Liver (tissue), 8 donors: ENCODE measurements at regions not wholly inside any gene's neighbourhood (a gene's known extent, or its start where the extent isn't known, plus 50 kb on each side); places are given as distances from the start of the nearest gene placed in this dataset.

Source experiments
- DNase-seq: peaks from one replicate; pipeline ENCODE4 v3.0.0-alpha.2; 2017; ENCODE audit warnings: low spot score
- H3K27ac ChIP-seq, 2 donors: one replicate each; pipeline ENCODE4 v1.7.0; 2013; ENCODE audit warnings: inconsistent platforms in 2 of 2, low read length in 2 of 2, control low read depth in 1 of 2, low read depth in 1 of 2, mild to moderate bottlenecking in 1 of 2
- H3K27me3 ChIP-seq, 4 donors: one replicate each; pipeline versions ENCODE4 v1.6.1 to v1.7.0; 2013; ENCODE audit warnings: low read length in 3 of 4, inconsistent platforms in 1 of 4, mild to moderate bottlenecking in 1 of 4, moderate library complexity in 1 of 4; ENCODE audit not compliant: control insufficient read depth in 4 of 4, insufficient read depth in 4 of 4
- H3K36me3 ChIP-seq, 4 donors: one replicate each; pipeline versions ENCODE4 v1.6.1 to v1.7.0; 2013; ENCODE audit warnings: low read length in 3 of 4, mild to moderate bottlenecking in 3 of 4, low read depth in 1 of 4, moderate library complexity in 1 of 4; ENCODE audit not compliant: control insufficient read depth in 4 of 4, insufficient read depth in 3 of 4
- H3K4me1 ChIP-seq, 4 donors: one replicate each; pipeline versions ENCODE4 v1.6.1 to v1.7.0; 2013; ENCODE audit warnings: low read length in 3 of 4, mild to moderate bottlenecking in 3 of 4, moderate library complexity in 1 of 4; ENCODE audit not compliant: control insufficient read depth in 4 of 4, insufficient read depth in 4 of 4
- H3K4me3 ChIP-seq, 3 donors: one replicate each; pipeline versions ENCODE4 v1.6.1 to v1.7.0; 2013; ENCODE audit warnings: low read length in 3 of 3, control low read depth in 1 of 3, low read depth in 1 of 3, mild to moderate bottlenecking in 1 of 3
- H3K9ac ChIP-seq, 2 donors: one replicate each; pipeline ENCODE4 v1.7.0; 2013; ENCODE audit warnings: low read length in 2 of 2, mild to moderate bottlenecking in 2 of 2, moderate library complexity in 2 of 2, control low read depth in 1 of 2, low read depth in 1 of 2
- H3K9me3 ChIP-seq, 4 donors: one replicate each; pipeline versions ENCODE4 v1.6.1 to v1.7.0; 2013; ENCODE audit warnings: low read length in 3 of 4; ENCODE audit not compliant: control insufficient read depth in 4 of 4
- CTCF ChIP-seq: fragments of 150-350 bp; IDR thresholded peaks from 2 replicates; pipeline ENCODE4 v1.5.1; 2017; ENCODE audit warnings: improper control_type of control experiment, low read depth, low read length; ENCODE audit not compliant: missing input control
- EGR1 ChIP-seq, 2 donors: IDR thresholded peaks; 2 replicates each; pipeline ENCODE4 v1.6.1; 2016 to 2018; ENCODE audit warnings: antibody characterized with exemption in 2 of 2, low read depth in 2 of 2
- FOXA1 ChIP-seq: IDR thresholded peaks from 2 replicates; pipeline ENCODE4 v1.6.1; 2016; ENCODE audit warnings: antibody characterized with exemption
- FOXA2 ChIP-seq: IDR thresholded peaks from 2 replicates; pipeline ENCODE4 v1.6.1; 2016; ENCODE audit warnings: antibody characterized with exemption
- GABPA ChIP-seq, 2 donors: IDR thresholded peaks in 1 of 2; conservative IDR thresholded peaks in 1 of 2; 2 replicates each; pipeline ENCODE4 v1.6.1; 2016; ENCODE audit warnings: antibody characterized with exemption in 2 of 2, mild to moderate bottlenecking in 1 of 2, moderate library complexity in 1 of 2
- HNF4A ChIP-seq, 2 donors: conservative IDR thresholded peaks; 2 replicates each; pipeline ENCODE4 v1.6.1; 2016; ENCODE audit warnings: antibody characterized with exemption in 2 of 2, mild to moderate bottlenecking in 2 of 2
- HNF4G ChIP-seq: IDR thresholded peaks from 2 replicates; pipeline ENCODE4 v1.6.1; 2016; ENCODE audit warnings: antibody characterized with exemption
- JUND ChIP-seq, 2 donors: IDR thresholded peaks; 2 replicates each; pipeline ENCODE4 v1.6.1; 2016; ENCODE audit warnings: antibody characterized with exemption in 2 of 2
- NR2F2 ChIP-seq: IDR thresholded peaks from 2 replicates; pipeline ENCODE4 v1.6.1; 2016; ENCODE audit warnings: antibody characterized with exemption
- RAD21 ChIP-seq, 2 donors: IDR thresholded peaks; 2 replicates each; pipeline ENCODE4 v1.6.1; 2016; ENCODE audit warnings: antibody characterized with exemption in 2 of 2, mild to moderate bottlenecking in 2 of 2
- REST ChIP-seq: IDR thresholded peaks from 2 replicates; pipeline ENCODE4 v1.6.1; 2016; ENCODE audit warnings: antibody characterized with exemption, mild to moderate bottlenecking
- RXRA ChIP-seq, 2 donors: IDR thresholded peaks; 2 replicates each; pipeline ENCODE4 v1.6.1; 2017 to 2018; ENCODE audit warnings: antibody characterized with exemption in 2 of 2, mild to moderate bottlenecking in 1 of 2
- SP1 ChIP-seq: IDR thresholded peaks from 2 replicates; pipeline ENCODE4 v1.6.1; 2018; ENCODE audit warnings: antibody characterized with exemption, mild to moderate bottlenecking
- TAF1 ChIP-seq: conservative IDR thresholded peaks from 2 replicates; pipeline ENCODE4 v1.6.1; 2016; ENCODE audit warnings: antibody characterized with exemption, mild to moderate bottlenecking
- YY1 ChIP-seq: IDR thresholded peaks from 2 replicates; pipeline ENCODE4 v1.6.1; 2016; ENCODE audit warnings: antibody characterized with exemption, mild to moderate bottlenecking
- WGBS: extraction: QIAGEN DNeasy Blood & Tissue Kit; methylation state at CpG from one replicate; pipeline ENCODE4 v1.1.7; 2013; 5-methylcytosine and 5-hydroxymethylcytosine counted together
- TF ChIP-seq, protein P1 (sequence below): IDR thresholded peaks from 2 replicates; pipeline ENCODE4 v1.6.1; 2016; ENCODE audit warnings: antibody characterized with exemption
- TF ChIP-seq, protein P2 (sequence below): IDR thresholded peaks from 2 replicates; pipeline ENCODE4 v1.6.1; 2016; ENCODE audit warnings: antibody characterized with exemption
- TF ChIP-seq, protein P3 (sequence below): IDR thresholded peaks from 2 replicates; pipeline ENCODE4 v1.6.1; 2016; ENCODE audit warnings: antibody characterized with exemption
- donor health status: healthy.
- donor health status: healthy.
- donor health status: healthy.
- donor health status: healthy.
- donor health status: healthy.

GRCh38 chr6:134398453-134398852, 80.5 kb upstream of the SGK1 start:
- Histone ChIP-seq H3K4me1 (no peaks in the 10 kb centered on the region), H3K9me3 (no peaks in the 10 kb centered on the region), H3K4me3 (no peak overlapping the region), H3K27ac (no peak overlapping the region), H3K9ac (no peak overlapping the region), H3K27me3 (no peaks in the 10 kb centered on the region), H3K36me3 (no peaks in the 10 kb centered on the region)
- 71% methylated on average over 6 of the region's 6 CpGs for WGBS
- TF ChIP-seq FOXA2 (no peak), TAF1 (no peak), HNF4A (conservative IDR thresholded peaks at IDR 0.05) (no peak), REST (no peak), SP1 (no peak)
- TF ChIP-seq, protein P1, sequence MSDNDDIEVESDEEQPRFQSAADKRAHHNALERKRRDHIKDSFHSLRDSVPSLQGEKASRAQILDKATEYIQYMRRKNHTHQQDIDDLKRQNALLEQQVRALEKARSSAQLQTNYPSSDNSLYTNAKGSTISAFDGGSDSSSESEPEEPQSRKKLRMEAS = no peak
- no peak for DNase-seq

GRCh38 chr6:134397676-134398075, 79.8 kb upstream of the SGK1 start:
- WGBS = 86% methylated on average over 5 of the region's 5 CpGs
- no peak for DNase-seq
- no peaks in the 10 kb centered on the region for H3K4me1 ChIP-seq
- no peaks in the 10 kb centered on the region for H3K9me3 ChIP-seq
- no peaks in the 10 kb centered on the region for H3K27me3 ChIP-seq
- H3K9ac ChIP-seq = no peak overlapping the region
- H3K4me3 ChIP-seq = no peak overlapping the region
- H3K27ac ChIP-seq = no peak overlapping the region
- TF ChIP-seq RXRA (IDR thresholded peaks at IDR 0.05) = no peak
- no peak for TF ChIP-seq FOXA2
- TF ChIP-seq, protein P2, sequence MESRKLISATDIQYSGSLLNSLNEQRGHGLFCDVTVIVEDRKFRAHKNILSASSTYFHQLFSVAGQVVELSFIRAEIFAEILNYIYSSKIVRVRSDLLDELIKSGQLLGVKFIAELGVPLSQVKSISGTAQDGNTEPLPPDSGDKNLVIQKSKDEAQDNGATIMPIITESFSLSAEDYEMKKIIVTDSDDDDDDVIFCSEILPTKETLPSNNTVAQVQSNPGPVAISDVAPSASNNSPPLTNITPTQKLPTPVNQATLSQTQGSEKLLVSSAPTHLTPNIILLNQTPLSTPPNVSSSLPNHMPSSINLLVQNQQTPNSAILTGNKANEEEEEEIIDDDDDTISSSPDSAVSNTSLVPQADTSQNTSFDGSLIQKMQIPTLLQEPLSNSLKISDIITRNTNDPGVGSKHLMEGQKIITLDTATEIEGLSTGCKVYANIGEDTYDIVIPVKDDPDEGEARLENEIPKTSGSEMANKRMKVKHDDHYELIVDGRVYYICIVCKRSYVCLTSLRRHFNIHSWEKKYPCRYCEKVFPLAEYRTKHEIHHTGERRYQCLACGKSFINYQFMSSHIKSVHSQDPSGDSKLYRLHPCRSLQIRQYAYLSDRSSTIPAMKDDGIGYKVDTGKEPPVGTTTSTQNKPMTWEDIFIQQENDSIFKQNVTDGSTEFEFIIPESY = no peak
- TF ChIP-seq FOXA1 = no peak
- no peak for TF ChIP-seq CTCF
- TF ChIP-seq REST = no peak
- no peak for TF ChIP-seq YY1
- TF ChIP-seq, protein P3, sequence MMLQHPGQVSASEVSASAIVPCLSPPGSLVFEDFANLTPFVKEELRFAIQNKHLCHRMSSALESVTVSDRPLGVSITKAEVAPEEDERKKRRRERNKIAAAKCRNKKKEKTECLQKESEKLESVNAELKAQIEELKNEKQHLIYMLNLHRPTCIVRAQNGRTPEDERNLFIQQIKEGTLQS = no peak
- no peak for TF ChIP-seq SP1
- no peak for TF ChIP-seq EGR1 (IDR thresholded peaks at IDR 0.05; ENCODE audit: low read depth in 2 of 2)
- TF ChIP-seq NR2F2 = no peak
- TF ChIP-seq RAD21 (IDR thresholded peaks at IDR 0.05) = no peak
- TF ChIP-seq, protein P1 = no peak
- no peak for TF ChIP-seq JUND (IDR thresholded peaks at IDR 0.05)
- TF ChIP-seq GABPA (IDR thresholded peaks at IDR 0.05 in 1 of 2, conservative IDR thresholded peaks at IDR 0.05 in 1 of 2) = no peak
- no peak for TF ChIP-seq HNF4A (conservative IDR thresholded peaks at IDR 0.05)
- no peak for TF ChIP-seq TAF1
- TF ChIP-seq HNF4G = no peak
- H3K36me3 ChIP-seq = no peaks in the 10 kb centered on the region
